ENCODE measurements at regions not wholly inside any gene's neighbourhood (a gene's known extent, or its start where the extent isn't known, plus 50 kb on each side); places are given as distances from the start of the nearest gene placed in this dataset.

- Histone ChIP-seq H4K20me1 (ENCODE audit: control insufficient read depth, insufficient read depth, low read depth, low read length) (no peaks in the 10 kb centered on the region), H3K27ac (ENCODE audit: low read depth, low read length) (no peak overlapping the region), H3K4me2 (ENCODE audit: low read length) (no peak overlapping the region), H3K9me2 (replicated peaks; ENCODE audit: control insufficient read depth, low read length) (no peaks in the 10 kb centered on the region), H3K79me2 (ENCODE audit: control insufficient read depth, low read length) (no peaks in the 10 kb centered on the region), H3K36me3 (ENCODE audit: control insufficient read depth, low read length) (no peaks in the 10 kb centered on the region), H3K4me1 (ENCODE audit: control insufficient read depth, low read length) (no peaks in the 10 kb centered on the region), H3K9me3 (ENCODE audit: control insufficient read depth, insufficient read depth, low read length) (peaks cover 7% of the 10 kb centered on the region; the same call in 1 of the 2 replicates), H3K4me3 (ENCODE audit: low read length) (no peak overlapping the region), H3K27me3 (ENCODE audit: control insufficient read depth, low read length) (no peaks in the 10 kb centered on the region), H3F3A (ENCODE audit: control insufficient read depth, insufficient read depth) (no peaks in the 10 kb centered on the region)
- TF ChIP-seq CTCF (IDR thresholded peaks at IDR 0.05; ENCODE audit: low read depth, low read length, poor library complexity, severe bottlenecking) = no peak
- TF ChIP-seq EZH2phosphoT487 (IDR thresholded peaks at IDR 0.05; ENCODE audit: borderline replicate concordance, low read length) = no peak
These were observed 347.8 kb downstream of the DSC3 start for GRCh38 chr18:30694773-30695172.

- H3K79me2 ChIP-seq (ENCODE audit: control insufficient read depth, low read length) = no peaks in the 10 kb centered on the region
- no peaks in the 10 kb centered on the region for H3K36me3 ChIP-seq (ENCODE audit: control insufficient read depth, low read length)
- no peak overlapping the region for H3K4me2 ChIP-seq (ENCODE audit: low read length)
- H3K27ac ChIP-seq (ENCODE audit: low read depth, low read length) = no peak overlapping the region
- no peak for TF ChIP-seq CTCF (IDR thresholded peaks at IDR 0.05; ENCODE audit: low read depth, low read length, poor library complexity, severe bottlenecking)
- TF ChIP-seq EZH2phosphoT487 (IDR thresholded peaks at IDR 0.05; ENCODE audit: borderline replicate concordance, low read length) = no peak
- H3K9me2 ChIP-seq (replicated peaks; ENCODE audit: control insufficient read depth, low read length) = no peaks in the 10 kb centered on the region
- no peaks in the 10 kb centered on the region for H4K20me1 ChIP-seq (ENCODE audit: control insufficient read depth, insufficient read depth, low read depth, low read length)
- H3F3A ChIP-seq (ENCODE audit: control insufficient read depth, insufficient read depth) = no peaks in the 10 kb centered on the region
- H3K9me3 ChIP-seq (ENCODE audit: control insufficient read depth, insufficient read depth, low read length) = no peaks in the 10 kb centered on the region
- H3K4me1 ChIP-seq (ENCODE audit: control insufficient read depth, low read length) = no peaks in the 10 kb centered on the region
- H3K4me3 ChIP-seq (ENCODE audit: low read length) = no peak overlapping the region
- H3K27me3 ChIP-seq (ENCODE audit: control insufficient read depth, low read length) = no peaks in the 10 kb centered on the region
These were observed 353.3 kb downstream of the DSC3 start for GRCh38 chr18:30689216-30689615.

- Histone ChIP-seq H3K9me3 (ENCODE audit: control insufficient read depth, insufficient read depth, low read length) (no peaks in the 10 kb centered on the region), H3K4me3 (ENCODE audit: low read length) (no peak overlapping the region), H3K4me1 (ENCODE audit: control insufficient read depth, low read length) (no peaks in the 10 kb centered on the region), H3K4me2 (ENCODE audit: low read length) (no peak overlapping the region), H3K27me3 (ENCODE audit: control insufficient read depth, low read length) (no peaks in the 10 kb centered on the region), H3K9me2 (replicated peaks; ENCODE audit: control insufficient read depth, low read length) (no peaks in the 10 kb centered on the region), H4K20me1 (ENCODE audit: control insufficient read depth, insufficient read depth, low read depth, low read length) (no peaks in the 10 kb centered on the region), H3K36me3 (ENCODE audit: control insufficient read depth, low read length) (no peaks in the 10 kb centered on the region), H3F3A (ENCODE audit: control insufficient read depth, insufficient read depth) (no peaks in the 10 kb centered on the region), H3K79me2 (ENCODE audit: control insufficient read depth, low read length) (no peaks in the 10 kb centered on the region), H3K27ac (ENCODE audit: low read depth, low read length) (no peak overlapping the region)
- TF ChIP-seq EZH2phosphoT487 (IDR thresholded peaks at IDR 0.05; ENCODE audit: borderline replicate concordance, low read length) = no peak
- no peak for TF ChIP-seq CTCF (IDR thresholded peaks at IDR 0.05; ENCODE audit: low read depth, low read length, poor library complexity, severe bottlenecking)
These were observed 355.0 kb downstream of the DSC3 start for GRCh38 chr18:30687501-30687900.

Data from DOHH2 (cell line).